H1 (cell line): ENCODE measurements at regions not wholly inside any gene's neighbourhood (a gene's known extent, or its start where the extent isn't known, plus 50 kb on each side); places are given as distances from the start of the nearest gene placed in this dataset.
A peak's percentile ranks its signal among the peaks of the same experiment; 100 is the strongest.

Experiments
- CTCF ChIA-PET: fragments of 300-600 bp; sonication (Branson Sonifier 250); formaldehyde crosslinking; loops from one replicate; lab custom pipeline; 2021; ENCODE audit not compliant: partially characterized antibody; lab: Charles Lee
- POLR2A ChIA-PET: fragments of 300-600 bp; sonication (Branson Sonifier 250); formaldehyde crosslinking; loops from one replicate; lab custom pipeline; 2021; ENCODE audit warnings: inconsistent platforms; ENCODE audit not compliant: partially characterized antibody; lab: Charles Lee
- DNase-seq, 2 experiments: peaks; one replicate each; pipeline versions ENCODE4 v3.0.0 to v3.0.0-alpha.2; 2010 to 2022; ENCODE audit warnings: low spot score in 2 of 2, low read depth in 1 of 2, mixed read lengths in 1 of 2
- FAIRE-seq: peaks from 2 replicates; lab custom pipeline; 2011; peaks lifted over from hg19 to GRCh38; lab: Jason Lieb, UNC
- H2AFZ ChIP-seq: 2 replicates; pipeline ENCODE4 v1.8.1; 2012; ENCODE audit warnings: low read length, inconsistent platforms
- H2AK5ac ChIP-seq: 2 replicates; pipeline ENCODE4 v1.6.1; 2013; ENCODE audit warnings: low read depth, low read length
- H2BK120ac ChIP-seq: replicated peaks from 2 replicates; pipeline ENCODE3; 2013; ENCODE audit warnings: low read depth, low read length, inconsistent platforms
- H2BK12ac ChIP-seq: 2 replicates; pipeline ENCODE4 v1.6.1; 2013; ENCODE audit warnings: low read depth, low read length
- H2BK15ac ChIP-seq: 2 replicates; pipeline ENCODE4 v1.6.1; 2013; ENCODE audit warnings: low read length
- H2BK20ac ChIP-seq: 2 replicates; pipeline ENCODE4 v1.6.1; 2013; ENCODE audit warnings: low read length
- H2BK5ac ChIP-seq: 2 replicates; pipeline ENCODE4 v1.6.1; 2013; ENCODE audit warnings: low read depth, low read length
- H3K14ac ChIP-seq: 2 replicates; pipeline ENCODE4 v1.6.1; 2013; ENCODE audit warnings: inconsistent platforms; ENCODE audit not compliant: insufficient read length
- H3K18ac ChIP-seq: 2 replicates; pipeline ENCODE4 v1.6.1; 2013; ENCODE audit warnings: low read length; ENCODE audit errors: extremely low read depth
- H3K23ac ChIP-seq: 2 replicates; pipeline ENCODE4 v1.6.1; 2013; ENCODE audit warnings: inconsistent platforms; ENCODE audit not compliant: insufficient read length
- H3K23me2 ChIP-seq: 2 replicates; pipeline ENCODE4 v1.6.1; 2013; ENCODE audit warnings: low read depth, low read length
- H3K27ac ChIP-seq: 2 replicates; pipeline ENCODE4 v1.6.1; 2011; ENCODE audit warnings: low read depth, low read length, inconsistent platforms
- H3K27me3 ChIP-seq, 4 experiments: replicated peaks in 1 of 4; 1 replicate in 1 of 4; 2 replicates in 3 of 4; pipeline versions ENCODE4 v1.6.1 to v1.8.1; 2011 to 2013; ENCODE audit warnings: low read length in 3 of 4, mild to moderate bottlenecking in 3 of 4, inconsistent platforms in 2 of 4, mixed read lengths in 2 of 4, moderate library complexity in 1 of 4; ENCODE audit not compliant: control insufficient read depth in 3 of 4, insufficient read depth in 3 of 4; ENCODE audit errors: extremely low read depth in 1 of 4
- H3K36me3 ChIP-seq, 4 experiments: 2 replicates each; pipeline versions ENCODE4 v1.6.1 to v1.8.1; 2011 to 2013; ENCODE audit warnings: mild to moderate bottlenecking in 4 of 4, low read length in 3 of 4, moderate library complexity in 2 of 4, control low read depth in 1 of 4, inconsistent platforms in 1 of 4; ENCODE audit not compliant: insufficient read depth in 4 of 4, control insufficient read depth in 2 of 4
- H3K4ac ChIP-seq: replicated peaks from 2 replicates; pipeline ENCODE3; 2013; ENCODE audit warnings: low read length, low read depth, mixed read lengths, inconsistent platforms; ENCODE audit not compliant: insufficient read length
- H3K4me1 ChIP-seq, 4 experiments: replicated peaks in 1 of 4; 1 replicate in 1 of 4; 2 replicates in 3 of 4; pipeline versions ENCODE4 v1.6.1 to v1.8.1; 2011 to 2013; ENCODE audit warnings: low read length in 3 of 4, inconsistent platforms in 2 of 4, mixed read lengths in 1 of 4; ENCODE audit not compliant: insufficient read depth in 4 of 4, control insufficient read depth in 3 of 4
- H3K4me2 ChIP-seq, 2 experiments: 2 replicates each; pipeline versions ENCODE4 v1.6.1 to v1.8.1; 2011 to 2013; ENCODE audit warnings: low read depth in 2 of 2, low read length in 2 of 2, control low read depth in 1 of 2, inconsistent platforms in 1 of 2, mild to moderate bottlenecking in 1 of 2; ENCODE audit not compliant: insufficient read depth in 1 of 2
- H3K4me3 ChIP-seq, 4 experiments: fragments of 200-600, 300-600 bp in 1 of 4; sonication (generic), shearing (Covaris generic), sonication (Bioruptor Twin) in 1 of 4; 2 replicates each; pipeline versions ENCODE4 v1.5.1 to v1.8.1; 2011 to 2016; ENCODE audit warnings: low read length in 4 of 4, low read depth in 3 of 4, control low read depth in 2 of 4, inconsistent platforms in 2 of 4, mild to moderate bottlenecking in 2 of 4, mixed read lengths in 1 of 4, moderate library complexity in 1 of 4; ENCODE audit not compliant: insufficient read depth in 2 of 4; ENCODE audit errors: extremely low read depth in 1 of 4
- H3K56ac ChIP-seq: replicated peaks from 2 replicates; pipeline ENCODE3; 2013; ENCODE audit warnings: low read depth, mild to moderate bottlenecking, mixed read lengths, low read length, inconsistent platforms; ENCODE audit not compliant: insufficient read length
- H3K79me1 ChIP-seq: 2 replicates; pipeline ENCODE4 v1.6.1; 2013; ENCODE audit warnings: low read depth, low read length, control low read depth
- H3K79me2 ChIP-seq, 2 experiments: 2 replicates each; pipeline versions ENCODE4 v1.6.1 to v1.8.1; 2012 to 2013; ENCODE audit warnings: low read length in 2 of 2, mild to moderate bottlenecking in 2 of 2, inconsistent platforms in 1 of 2; ENCODE audit not compliant: insufficient read depth in 2 of 2, control insufficient read depth in 1 of 2
- H3K9ac ChIP-seq, 4 experiments: replicated peaks in 1 of 4; 1 replicate in 1 of 4; 2 replicates in 3 of 4; pipeline versions ENCODE4 v1.6.1 to v1.8.1; 2011 to 2013; ENCODE audit warnings: low read depth in 3 of 4, low read length in 3 of 4, control low read depth in 2 of 4, mild to moderate bottlenecking in 2 of 4, moderate library complexity in 2 of 4, inconsistent platforms in 1 of 4; ENCODE audit errors: extremely low read depth in 1 of 4
- H3K9me3 ChIP-seq, 2 experiments: 2 replicates each; pipeline versions ENCODE4 v1.6.1 to v1.8.1; 2012 to 2013; ENCODE audit warnings: mild to moderate bottlenecking in 2 of 2, moderate library complexity in 2 of 2, control low read depth in 1 of 2, inconsistent platforms in 1 of 2, low read depth in 1 of 2, low read length in 1 of 2, mixed read lengths in 1 of 2; ENCODE audit not compliant: insufficient read depth in 2 of 2
- H4K20me1 ChIP-seq, 2 experiments: replicated peaks in 1 of 2; 2 replicates each; pipeline versions ENCODE3 to v1.8.1; 2011 to 2013; ENCODE audit warnings: inconsistent platforms in 2 of 2, low read length in 2 of 2, mild to moderate bottlenecking in 1 of 2; ENCODE audit not compliant: insufficient read depth in 2 of 2, control insufficient read depth in 1 of 2
- H4K5ac ChIP-seq: 2 replicates; pipeline ENCODE4 v1.6.1; 2013; ENCODE audit warnings: low read length, low read depth, mixed read lengths, inconsistent platforms; ENCODE audit not compliant: insufficient read length
- H4K8ac ChIP-seq: 2 replicates; pipeline ENCODE4 v1.8.0; 2013; ENCODE audit warnings: mild to moderate bottlenecking, moderate library complexity, low read length, inconsistent platforms; ENCODE audit not compliant: insufficient read depth; ENCODE audit errors: extremely low read depth
- H4K91ac ChIP-seq: replicated peaks from 2 replicates; pipeline ENCODE3; 2013; ENCODE audit warnings: low read length, mixed read lengths, inconsistent platforms; ENCODE audit not compliant: insufficient read length
- CHD1 ChIP-seq: IDR thresholded peaks from 2 replicates; pipeline ENCODE4 v1.6.1; 2012; ENCODE audit warnings: low read depth, low read length, improper control_type of control experiment
- RFX5 ChIP-seq: IDR thresholded peaks from 2 replicates; pipeline ENCODE4 v1.6.1; 2011; ENCODE audit warnings: low read depth, low read length, improper control_type of control experiment, borderline replicate concordance
- SIX5 ChIP-seq: IDR thresholded peaks from 2 replicates; pipeline ENCODE4 v1.6.1; 2011; ENCODE audit warnings: mild to moderate bottlenecking, low read depth, low read length
- SP1 ChIP-seq: IDR thresholded peaks from 2 replicates; pipeline ENCODE4 v1.6.1; 2011; ENCODE audit warnings: low read depth, low read length
- TBP ChIP-seq: IDR thresholded peaks from 2 replicates; pipeline ENCODE4 v1.6.1; 2011; ENCODE audit warnings: low read depth, low read length, improper control_type of control experiment
- WGBS, 2 experiments: shearing (Covaris generic) in 1 of 2; methylation state at CpG; one replicate each; pipeline versions ENCODE4 v1.1.6 to v1.1.7; 2013 to 2015; ENCODE audit warnings: low lambda C conversion rate in 2 of 2, mixed read lengths in 2 of 2, inconsistent platforms in 1 of 2, low coverage in 1 of 2, missing lambda C conversion rate in 1 of 2; ENCODE audit not compliant: insufficient replicate concordance in 2 of 2, insufficient coverage in 1 of 2, insufficient read length in 1 of 2; ENCODE audit errors: extremely low coverage in 1 of 2, missing lambda C conversion rate in 1 of 2; 5-methylcytosine and 5-hydroxymethylcytosine counted together
- TF ChIP-seq, protein P1 (sequence below): IDR thresholded peaks from 2 replicates; pipeline ENCODE4 v1.6.1; 2012; ENCODE audit warnings: inconsistent platforms
- TF ChIP-seq, protein P2 (sequence below): IDR thresholded peaks from 2 replicates; pipeline ENCODE4 v1.6.1; 2012; ENCODE audit warnings: inconsistent platforms

- FAIRE-seq (no peak), DNase-seq (peak in 1 of 2 experiments; percentile 58)
- Histone ChIP-seq H4K91ac (no peak overlapping the region), H3K23ac (no peak overlapping the region), H2BK15ac (no peak overlapping the region), H3K27me3 (no peaks in the 10 kb centered on the region; a peak in 1 of 7 replicates), H2BK12ac (no peak overlapping the region), H2BK5ac (no peak overlapping the region), H3K4me3 (no peak overlapping the region), H3K27ac (no peak overlapping the region), H4K5ac (no peak overlapping the region), H3K23me2 (no peaks in the 10 kb centered on the region), H3K79me2 (no peaks in the 10 kb centered on the region), H2AK5ac (no peak overlapping the region), H3K36me3 (no peaks in the 10 kb centered on the region), H4K20me1 (no peaks in the 10 kb centered on the region), H3K79me1 (no peaks in the 10 kb centered on the region), H3K9me3 (no peaks in the 10 kb centered on the region), H3K4me1 (peaks cover 0 to 6% (median 3%) of the 10 kb centered on the region in 4 experiments; a peak in 5 of 7 replicates), H3K56ac (no peak overlapping the region), H3K9ac (no peak overlapping the region), H3K4me2 (no peak overlapping the region), H2BK20ac (no peak overlapping the region), H2BK120ac (no peak overlapping the region), H3K18ac (no peak overlapping the region), H3K14ac (no peak overlapping the region), H4K8ac (no peak overlapping the region; the same call in 1 of the 2 replicates), H3K4ac (no peak overlapping the region), H2AFZ (peak overlapping the region; percentile 52; the same call in 1 of the 2 replicates)
- POLR2A ChIA-PET, result no interaction called here
- TF ChIP-seq, protein P1, sequence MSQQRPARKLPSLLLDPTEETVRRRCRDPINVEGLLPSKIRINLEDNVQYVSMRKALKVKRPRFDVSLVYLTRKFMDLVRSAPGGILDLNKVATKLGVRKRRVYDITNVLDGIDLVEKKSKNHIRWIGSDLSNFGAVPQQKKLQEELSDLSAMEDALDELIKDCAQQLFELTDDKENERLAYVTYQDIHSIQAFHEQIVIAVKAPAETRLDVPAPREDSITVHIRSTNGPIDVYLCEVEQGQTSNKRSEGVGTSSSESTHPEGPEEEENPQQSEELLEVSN, result peak; percentile 92
- TF ChIP-seq SIX5, result no peak
- TF ChIP-seq SP1, result no peak
- no peak for TF ChIP-seq CHD1
- TF ChIP-seq TBP, result no peak
- TF ChIP-seq RFX5, result no peak
- TF ChIP-seq, protein P2, sequence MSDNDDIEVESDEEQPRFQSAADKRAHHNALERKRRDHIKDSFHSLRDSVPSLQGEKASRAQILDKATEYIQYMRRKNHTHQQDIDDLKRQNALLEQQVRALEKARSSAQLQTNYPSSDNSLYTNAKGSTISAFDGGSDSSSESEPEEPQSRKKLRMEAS, result peak; percentile 87
- WGBS, 2 experiments, result 66% methylated on average over 9 of the region's 9 CpGs; no CpG with 5 or more reads in 1 of the 2 experiments
- CTCF ChIA-PET, result interaction anchor here (0.9 to 12.4 kb wide), 14 partner anchors 12 to 296 kb away, joined by 3 to 158 read pairs (median 3); partner anchors contain the start of gene TRABD2B
Measured at GRCh38 chr1:48055876-48056764, 58.9 kb upstream of the TRABD2B start.
